Muscle of arm (tissue), 1 donor: ENCODE measurements at regions not wholly inside any gene's neighbourhood (a gene's known extent, or its start where the extent isn't known, plus 50 kb on each side); places are given as distances from the start of the nearest gene placed in this dataset.
A peak's percentile ranks its signal among the peaks of the same experiment; 100 is the strongest.

Source experiments
- DNase-seq: peaks from one replicate; pipeline ENCODE4 v3.0.0-alpha.2; 2013

DNA sequence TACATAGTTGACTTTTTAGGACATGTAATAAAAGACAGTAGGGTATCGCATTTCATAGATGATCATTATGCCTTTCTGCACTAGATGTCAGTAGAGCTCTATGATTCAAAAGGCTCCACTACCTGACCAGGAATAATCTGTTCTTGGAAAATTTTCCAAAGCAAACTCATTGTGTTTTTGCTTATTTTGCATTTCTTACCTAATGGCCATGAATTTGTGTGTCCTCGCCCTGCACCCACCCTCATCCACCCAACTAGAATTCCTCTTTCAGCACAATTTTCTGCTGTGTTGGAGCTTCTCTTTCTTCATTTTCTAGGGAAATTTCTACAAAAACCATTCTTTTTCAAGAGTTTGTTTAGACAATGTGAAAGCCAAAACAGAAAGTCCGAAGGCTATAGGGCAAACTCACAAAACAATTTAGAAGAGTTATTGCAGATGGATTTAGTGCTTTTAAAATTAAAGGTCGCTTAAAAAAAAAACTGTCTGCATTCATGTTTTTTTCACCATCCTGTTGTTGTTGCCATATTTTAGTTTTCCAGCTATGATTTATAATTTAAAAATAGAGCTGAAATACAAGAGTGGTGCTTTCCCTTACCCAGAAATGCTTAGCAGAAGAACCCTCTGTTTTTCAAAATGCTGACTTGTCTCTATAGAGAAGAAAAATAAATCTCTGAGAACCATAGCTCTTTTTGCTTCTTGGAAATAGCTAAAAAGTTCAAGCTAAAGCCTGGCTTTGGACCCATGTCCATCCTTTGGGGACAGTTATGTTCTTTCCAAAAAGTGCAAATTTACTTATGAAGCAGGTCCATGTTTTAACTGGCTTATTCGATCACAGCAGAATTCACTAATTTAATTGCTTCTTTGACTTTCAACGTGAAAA lies 183.7 kb downstream of the SPATA18 start:
- DNase-seq: peak; percentile 85

- DNase-seq: peak; percentile 15
Measured at GRCh38 chr4:52235552-52236201, 184.6 kb downstream of the SPATA18 start.

- DNase-seq: no peak
Measured at GRCh38 chr4:52241916-52242315, 190.8 kb downstream of the SPATA18 start.

DNA sequence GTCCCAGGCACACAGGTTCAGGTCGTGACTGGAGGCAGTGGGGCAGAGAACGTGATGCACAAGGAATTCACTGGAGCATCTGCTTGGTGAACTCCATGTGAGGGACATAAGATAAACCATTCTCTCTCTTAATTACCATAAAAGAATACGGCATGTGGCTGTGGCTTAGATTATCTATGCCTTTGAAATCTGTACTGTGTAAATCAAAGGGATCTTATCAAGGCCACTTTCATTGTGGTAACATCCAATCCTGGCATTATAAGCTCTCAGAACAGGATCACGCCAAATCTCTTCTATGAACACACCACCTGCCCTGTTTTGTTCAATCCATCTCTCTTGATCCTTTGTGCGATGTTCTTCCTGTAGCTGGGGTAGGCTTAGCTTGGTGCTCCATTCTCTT lies 192.3 kb downstream of the SPATA18 start:
- no peak for DNase-seq

GRCh38 chr4:52244103-52244775 lies 193.1 kb downstream of the SPATA18 start:
- no peak for DNase-seq

- DNase-seq: peak; percentile 45
Measured at GRCh38 chr4:52244848-52245247, 193.7 kb downstream of the SPATA18 start.

DNA sequence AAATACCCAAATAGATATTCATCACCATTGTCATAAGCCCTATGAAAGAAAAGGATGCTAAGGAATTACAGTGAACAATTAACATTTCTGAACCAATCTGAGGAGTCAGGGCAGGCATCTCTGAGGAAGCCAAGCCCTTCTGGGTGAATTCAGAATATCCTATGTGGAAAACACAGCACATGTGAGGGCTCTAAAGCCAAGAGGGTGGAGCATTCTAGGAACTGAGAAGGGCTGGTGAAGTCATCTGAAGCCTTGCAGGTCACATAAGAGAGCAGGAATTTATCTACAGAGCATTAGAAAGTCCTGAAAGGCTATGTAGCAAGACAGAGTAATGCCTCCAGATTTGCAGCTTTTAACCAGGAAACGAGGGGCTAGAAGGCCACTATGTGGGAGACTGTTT lies 195.7 kb downstream of the SPATA18 start:
- no peak for DNase-seq

DNA sequence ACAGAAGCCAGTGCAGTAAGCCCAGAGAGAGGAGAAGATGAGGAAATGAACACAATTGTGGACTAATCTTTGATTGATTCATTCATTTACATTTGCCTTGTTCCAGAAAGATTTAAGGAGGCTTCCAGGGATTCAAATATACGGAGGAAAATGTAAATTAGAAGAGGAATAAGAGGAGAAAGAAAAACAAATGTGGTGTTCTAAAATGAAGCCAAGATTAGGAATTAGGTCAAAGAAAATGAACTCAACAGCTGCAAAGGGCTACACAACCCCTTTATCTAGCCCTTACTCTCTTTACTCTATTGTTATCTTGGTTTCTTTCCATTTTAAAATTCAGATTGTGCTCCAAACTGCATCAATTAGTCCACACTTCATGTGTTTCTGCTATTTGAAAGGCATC lies 196.8 kb downstream of the SPATA18 start:
- DNase-seq: no peak

GRCh38 chr4:52248820-52249219 lies 197.7 kb downstream of the SPATA18 start:
- no peak for DNase-seq

DNA sequence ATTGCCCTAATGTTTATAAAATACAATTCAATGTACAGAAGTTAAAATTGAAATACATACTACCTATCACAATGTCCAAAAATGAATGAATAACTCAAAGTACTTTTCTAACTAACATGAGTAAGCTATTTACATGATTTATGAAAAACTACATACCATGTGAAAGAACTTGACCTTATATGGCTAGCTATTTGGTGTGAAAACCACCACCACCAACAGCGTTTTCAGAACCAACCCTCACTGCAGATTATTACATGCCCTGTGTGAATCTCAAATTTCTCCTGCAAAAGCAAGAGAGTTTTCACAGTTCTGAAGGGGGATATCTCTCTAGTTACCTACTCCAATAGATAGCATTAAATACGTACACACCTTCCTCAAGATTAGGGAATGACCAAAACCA lies 198.5 kb downstream of the SPATA18 start:
- no peak for DNase-seq

DNA sequence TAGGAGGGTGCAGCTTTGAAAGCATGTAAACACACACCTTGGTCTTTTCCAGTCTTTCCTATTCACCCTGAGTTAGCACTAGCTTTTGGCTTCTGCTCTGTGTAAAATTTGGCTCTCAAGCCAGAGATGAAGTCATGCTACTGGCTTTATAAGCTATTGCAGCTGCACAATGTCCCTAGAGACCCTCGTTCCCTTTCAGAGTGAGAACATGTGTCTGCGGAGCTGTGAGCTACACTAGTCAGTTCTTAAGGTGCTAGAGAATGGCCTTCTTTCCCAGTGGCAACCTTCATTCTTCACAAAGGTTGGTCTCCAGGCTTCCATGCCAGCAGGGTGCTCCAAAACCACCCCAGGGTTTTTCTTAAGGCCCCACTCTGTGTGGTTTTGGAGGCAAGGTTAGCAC lies 199.1 kb downstream of the SPATA18 start:
- peak; percentile 94 for DNase-seq

- DNase-seq: no peak
Measured at GRCh38 chr4:52251864-52252263, 200.8 kb downstream of the SPATA18 start.

GRCh38 chr4:52253025-52253424 lies 201.9 kb downstream of the SPATA18 start:
- no peak for DNase-seq

- DNase-seq: no peak
Measured at GRCh38 chr4:52256522-52256921, 205.4 kb downstream of the SPATA18 start.

DNA sequence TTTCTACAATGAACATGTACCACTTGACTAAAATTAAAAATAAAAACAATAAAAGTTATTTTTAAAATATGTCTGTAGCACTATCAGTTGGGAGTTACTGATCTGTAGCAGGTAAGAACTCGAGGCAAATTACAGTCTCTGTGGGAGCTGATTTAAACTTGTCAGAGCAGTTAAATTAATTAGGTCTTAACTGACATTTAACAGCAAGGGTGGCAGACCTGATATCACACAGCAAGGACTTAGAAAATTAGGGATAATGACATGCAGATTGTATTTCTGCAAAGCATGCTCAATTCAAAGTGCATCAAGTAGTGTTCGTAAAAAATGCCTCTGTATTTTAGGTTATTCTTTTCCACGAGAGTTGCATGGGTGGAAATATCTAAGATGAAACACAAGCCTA lies 208.9 kb downstream of the SPATA18 start:
- no peak for DNase-seq

GRCh38 chr4:52260514-52261210 lies 209.6 kb downstream of the SPATA18 start:
- DNase-seq: peak; percentile 85

DNA sequence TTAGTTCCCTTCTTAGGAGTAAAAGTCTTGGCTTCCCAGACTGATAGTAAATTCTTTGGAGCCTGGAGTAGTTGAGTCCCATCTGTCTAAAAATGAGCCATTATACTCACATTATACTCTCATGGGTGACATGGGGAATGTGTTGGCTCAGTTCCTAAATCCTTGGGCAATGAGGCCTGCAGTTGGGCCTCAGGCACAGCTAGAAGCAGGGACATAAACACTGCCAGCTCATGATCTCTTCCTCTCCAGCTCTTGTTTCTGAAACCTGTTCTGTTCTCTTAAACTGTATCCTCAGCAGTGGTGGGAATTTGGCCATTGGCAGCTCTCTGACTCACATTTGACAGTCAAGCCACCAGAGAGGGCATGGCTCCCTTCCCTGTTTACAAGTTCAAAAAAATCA lies 212.5 kb downstream of the SPATA18 start:
- DNase-seq: no peak

DNA sequence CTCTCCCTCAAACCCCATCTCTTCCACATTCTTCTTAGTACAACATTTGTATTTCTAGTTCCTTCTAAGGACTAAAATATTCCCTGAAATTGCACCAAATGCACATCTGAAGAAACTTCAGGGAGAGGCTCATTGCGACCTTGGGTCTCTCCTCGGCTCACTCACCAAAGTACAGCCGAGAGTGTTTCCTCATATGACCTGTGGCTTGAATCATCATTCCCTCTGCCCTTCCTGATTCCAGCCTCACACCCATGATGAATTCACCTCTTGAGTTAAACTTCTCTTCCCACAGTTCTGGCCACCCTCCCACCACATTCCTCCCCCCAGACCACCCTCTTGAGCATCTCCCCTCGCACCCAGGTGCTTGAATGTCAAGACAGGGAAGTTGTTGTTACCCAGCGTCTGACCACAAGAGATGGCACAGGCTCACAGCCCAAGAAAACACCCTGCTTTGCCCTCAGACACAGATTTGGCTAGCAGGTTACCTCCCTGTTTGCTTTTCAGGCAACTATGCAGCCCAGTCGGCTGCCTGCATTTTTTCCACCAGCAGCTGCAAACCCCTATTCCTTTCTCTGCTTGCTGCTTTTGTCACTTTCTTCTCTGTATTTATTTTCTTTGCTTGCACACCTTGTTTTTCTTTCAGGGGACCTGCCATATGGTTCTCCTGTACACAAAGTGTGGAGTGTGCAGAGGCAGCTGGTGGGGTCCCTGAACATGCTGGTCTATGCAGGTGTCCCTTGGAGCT lies 214.8 kb downstream of the SPATA18 start:
- no peak for DNase-seq

GRCh38 chr4:52266537-52267137 lies 215.5 kb downstream of the SPATA18 start:
- DNase-seq: peak; percentile 82

DNA sequence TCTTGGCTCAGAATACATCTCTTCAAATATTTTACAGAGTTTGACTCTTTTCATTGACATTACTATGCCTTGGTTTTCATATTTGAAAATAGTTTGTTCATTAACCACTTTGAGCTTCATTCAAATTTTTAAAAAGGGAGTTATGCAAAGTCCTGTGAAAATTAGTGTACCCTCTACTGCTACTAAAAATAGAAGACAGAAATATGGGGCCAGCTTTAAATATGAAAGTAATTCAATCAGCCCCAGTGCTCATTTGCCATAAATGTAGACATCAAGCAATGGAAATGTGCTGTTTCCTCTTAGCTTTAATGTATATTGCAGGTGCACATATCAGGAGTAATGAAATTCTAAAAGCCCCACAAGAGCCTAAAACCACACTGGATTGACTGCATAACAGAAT lies 218.7 kb downstream of the SPATA18 start:
- no peak for DNase-seq

GRCh38 chr4:52273885-52274284 lies 222.8 kb downstream of the SPATA18 start:
- DNase-seq: no peak
